ENCODE measurements at regions not wholly inside any gene's neighbourhood (a gene's known extent, or its start where the extent isn't known, plus 50 kb on each side); places are given as distances from the start of the nearest gene placed in this dataset.

- no peaks in the 10 kb centered on the region for H3K9me3 ChIP-seq (ENCODE audit: insufficient read depth, low read length)
- H3K9ac ChIP-seq (ENCODE audit: insufficient read length, low read depth) = no peak overlapping the region
- no peaks in the 10 kb centered on the region for H3K27me3 ChIP-seq (ENCODE audit: insufficient read depth, insufficient read length)
- H3K36me3 ChIP-seq (ENCODE audit: insufficient read depth, insufficient read length, low read length) = no peaks in the 10 kb centered on the region
- no peaks in the 10 kb centered on the region for H3K4me1 ChIP-seq (ENCODE audit: insufficient read depth, insufficient read length)
- TF ChIP-seq YY1 (IDR thresholded peaks at IDR 0.05; ENCODE audit: insufficient read depth, insufficient read length) (no peak), SUZ12 (IDR thresholded peaks at IDR 0.05; ENCODE audit: extremely low read depth, insufficient read depth, insufficient read length) (no peak), ZNF274 (IDR thresholded peaks at IDR 0.05; ENCODE audit: low read depth, low read length) (no peak)
- no peak overlapping the region for H3K4me3 ChIP-seq (ENCODE audit: insufficient read length, low read depth)
- DNase-seq (ENCODE audit: low read depth, low spot score) = no peak
These were observed 197.3 kb downstream of the SOX11 start for GRCh38 chr2:5889519-5889918.

- Histone ChIP-seq H3K4me3 (ENCODE audit: insufficient read length, low read depth) (no peak overlapping the region), H3K9me3 (ENCODE audit: insufficient read depth, low read length) (no peaks in the 10 kb centered on the region), H3K27me3 (ENCODE audit: insufficient read depth, insufficient read length) (no peaks in the 10 kb centered on the region), H3K9ac (ENCODE audit: insufficient read length, low read depth) (no peak overlapping the region), H3K36me3 (ENCODE audit: insufficient read depth, insufficient read length, low read length) (no peaks in the 10 kb centered on the region), H3K4me1 (ENCODE audit: insufficient read depth, insufficient read length) (no peaks in the 10 kb centered on the region)
- TF ChIP-seq SUZ12 (IDR thresholded peaks at IDR 0.05; ENCODE audit: extremely low read depth, insufficient read depth, insufficient read length) = no peak
- TF ChIP-seq ZNF274 (IDR thresholded peaks at IDR 0.05; ENCODE audit: low read depth, low read length) = no peak
- no peak for TF ChIP-seq YY1 (IDR thresholded peaks at IDR 0.05; ENCODE audit: insufficient read depth, insufficient read length)
- DNase-seq (ENCODE audit: low read depth, low spot score) = no peak
These were observed 202.2 kb downstream of the SOX11 start for GRCh38 chr2:5894355-5894754.

- H3K9me3 ChIP-seq (ENCODE audit: insufficient read depth, low read length) = no peaks in the 10 kb centered on the region
- DNase-seq (ENCODE audit: low read depth, low spot score) = no peak
- no peaks in the 10 kb centered on the region for H3K27me3 ChIP-seq (ENCODE audit: insufficient read depth, insufficient read length)
- TF ChIP-seq SUZ12 (IDR thresholded peaks at IDR 0.05; ENCODE audit: extremely low read depth, insufficient read depth, insufficient read length) (no peak), ZNF274 (IDR thresholded peaks at IDR 0.05; ENCODE audit: low read depth, low read length) (no peak)
- no peak overlapping the region for H3K9ac ChIP-seq (ENCODE audit: insufficient read length, low read depth)
- H3K36me3 ChIP-seq (ENCODE audit: insufficient read depth, insufficient read length, low read length) = no peaks in the 10 kb centered on the region
- H3K4me3 ChIP-seq (ENCODE audit: insufficient read length, low read depth) = no peak overlapping the region
- no peaks in the 10 kb centered on the region for H3K4me1 ChIP-seq (ENCODE audit: insufficient read depth, insufficient read length)
These were observed 203.1 kb downstream of the SOX11 start for GRCh38 chr2:5895284-5895683.

- Histone ChIP-seq H3K36me3 (ENCODE audit: insufficient read depth, insufficient read length, low read length) (no peaks in the 10 kb centered on the region), H3K9me3 (ENCODE audit: insufficient read depth, low read length) (no peaks in the 10 kb centered on the region), H3K27me3 (ENCODE audit: insufficient read depth, insufficient read length) (no peaks in the 10 kb centered on the region), H3K9ac (ENCODE audit: insufficient read length, low read depth) (no peak overlapping the region), H3K4me3 (ENCODE audit: insufficient read length, low read depth) (no peak overlapping the region), H3K4me1 (ENCODE audit: insufficient read depth, insufficient read length) (no peaks in the 10 kb centered on the region)
- DNase-seq (ENCODE audit: low read depth, low spot score) = no peak
- TF ChIP-seq SUZ12 (IDR thresholded peaks at IDR 0.05; ENCODE audit: extremely low read depth, insufficient read depth, insufficient read length) (no peak), YY1 (IDR thresholded peaks at IDR 0.05; ENCODE audit: insufficient read depth, insufficient read length) (no peak), ZNF274 (IDR thresholded peaks at IDR 0.05; ENCODE audit: low read depth, low read length) (no peak)
These were observed 205.1 kb downstream of the SOX11 start for GRCh38 chr2:5897249-5897648.

GRCh38 chr2:5898667-5899066 lies 206.5 kb downstream of the SOX11 start:
- no peaks in the 10 kb centered on the region for H3K4me1 ChIP-seq (ENCODE audit: insufficient read depth, insufficient read length)
- H3K27me3 ChIP-seq (ENCODE audit: insufficient read depth, insufficient read length) = peaks cover 4% of the 10 kb centered on the region
- H3K36me3 ChIP-seq (ENCODE audit: insufficient read depth, insufficient read length, low read length) = no peaks in the 10 kb centered on the region
- TF ChIP-seq ZNF274 (IDR thresholded peaks at IDR 0.05; ENCODE audit: low read depth, low read length) = no peak
- no peak for TF ChIP-seq YY1 (IDR thresholded peaks at IDR 0.05; ENCODE audit: insufficient read depth, insufficient read length)
- no peak for TF ChIP-seq SUZ12 (IDR thresholded peaks at IDR 0.05; ENCODE audit: extremely low read depth, insufficient read depth, insufficient read length)
- no peak overlapping the region for H3K9ac ChIP-seq (ENCODE audit: insufficient read length, low read depth)
- no peak for DNase-seq (ENCODE audit: low read depth, low spot score)
- no peaks in the 10 kb centered on the region for H3K9me3 ChIP-seq (ENCODE audit: insufficient read depth, low read length)
- H3K4me3 ChIP-seq (ENCODE audit: insufficient read length, low read depth) = no peak overlapping the region

GRCh38 chr2:5905661-5906060 lies 213.5 kb downstream of the SOX11 start:
- DNase-seq (ENCODE audit: low read depth, low spot score) = no peak
- H3K4me3 ChIP-seq (ENCODE audit: insufficient read length, low read depth) = no peak overlapping the region
- no peaks in the 10 kb centered on the region for H3K4me1 ChIP-seq (ENCODE audit: insufficient read depth, insufficient read length)
- TF ChIP-seq ZNF274 (IDR thresholded peaks at IDR 0.05; ENCODE audit: low read depth, low read length) (no peak), YY1 (IDR thresholded peaks at IDR 0.05; ENCODE audit: insufficient read depth, insufficient read length) (no peak), SUZ12 (IDR thresholded peaks at IDR 0.05; ENCODE audit: extremely low read depth, insufficient read depth, insufficient read length) (no peak)
- H3K36me3 ChIP-seq (ENCODE audit: insufficient read depth, insufficient read length, low read length) = no peaks in the 10 kb centered on the region
- H3K9ac ChIP-seq (ENCODE audit: insufficient read length, low read depth) = no peak overlapping the region
- H3K27me3 ChIP-seq (ENCODE audit: insufficient read depth, insufficient read length) = peaks cover 49% of the 10 kb centered on the region
- no peaks in the 10 kb centered on the region for H3K9me3 ChIP-seq (ENCODE audit: insufficient read depth, low read length)

- Histone ChIP-seq H3K9me3 (ENCODE audit: insufficient read depth, low read length) (no peaks in the 10 kb centered on the region), H3K4me1 (ENCODE audit: insufficient read depth, insufficient read length) (no peaks in the 10 kb centered on the region), H3K9ac (ENCODE audit: insufficient read length, low read depth) (no peak overlapping the region), H3K4me3 (ENCODE audit: insufficient read length, low read depth) (no peak overlapping the region), H3K27me3 (ENCODE audit: insufficient read depth, insufficient read length) (peaks cover 73% of the 10 kb centered on the region), H3K36me3 (ENCODE audit: insufficient read depth, insufficient read length, low read length) (no peaks in the 10 kb centered on the region)
- TF ChIP-seq ZNF274 (IDR thresholded peaks at IDR 0.05; ENCODE audit: low read depth, low read length) (no peak), SUZ12 (IDR thresholded peaks at IDR 0.05; ENCODE audit: extremely low read depth, insufficient read depth, insufficient read length) (no peak), YY1 (IDR thresholded peaks at IDR 0.05; ENCODE audit: insufficient read depth, insufficient read length) (no peak)
- DNase-seq (ENCODE audit: low read depth, low spot score) = no peak
These were observed 215.9 kb downstream of the SOX11 start for GRCh38 chr2:5908071-5908470.

- H3K4me1 ChIP-seq (ENCODE audit: insufficient read depth, insufficient read length) = peaks cover 2% of the 10 kb centered on the region
- no peaks in the 10 kb centered on the region for H3K36me3 ChIP-seq (ENCODE audit: insufficient read depth, insufficient read length, low read length)
- no peak for DNase-seq (ENCODE audit: low read depth, low spot score)
- no peaks in the 10 kb centered on the region for H3K9me3 ChIP-seq (ENCODE audit: insufficient read depth, low read length)
- no peak overlapping the region for H3K4me3 ChIP-seq (ENCODE audit: insufficient read length, low read depth)
- H3K27me3 ChIP-seq (ENCODE audit: insufficient read depth, insufficient read length) = peaks cover 70% of the 10 kb centered on the region
- H3K9ac ChIP-seq (ENCODE audit: insufficient read length, low read depth) = no peak overlapping the region
- TF ChIP-seq SUZ12 (IDR thresholded peaks at IDR 0.05; ENCODE audit: extremely low read depth, insufficient read depth, insufficient read length) = no peak
- no peak for TF ChIP-seq ZNF274 (IDR thresholded peaks at IDR 0.05; ENCODE audit: low read depth, low read length)
- no peak for TF ChIP-seq YY1 (IDR thresholded peaks at IDR 0.05; ENCODE audit: insufficient read depth, insufficient read length)
These were observed 219.5 kb downstream of the SOX11 start for GRCh38 chr2:5911718-5912117.

Data from NT2/D1 (cell line).